Islet precursor cell (in vitro differentiated cells): ENCODE measurements at regions not wholly inside any gene's neighbourhood (a gene's known extent, or its start where the extent isn't known, plus 50 kb on each side); places are given as distances from the start of the nearest gene placed in this dataset.
A peak's percentile ranks its signal among the peaks of the same experiment; 100 is the strongest.
"Not testable (repeated sequence)": the region's sequence is repeated elsewhere in the genome, so short reads cannot be mapped to it uniquely, and the experiment has no call there.

Source experiments
- DNase-seq: peaks from one replicate; pipeline ENCODE4 v3.0.0-alpha.2; 2018

DNA sequence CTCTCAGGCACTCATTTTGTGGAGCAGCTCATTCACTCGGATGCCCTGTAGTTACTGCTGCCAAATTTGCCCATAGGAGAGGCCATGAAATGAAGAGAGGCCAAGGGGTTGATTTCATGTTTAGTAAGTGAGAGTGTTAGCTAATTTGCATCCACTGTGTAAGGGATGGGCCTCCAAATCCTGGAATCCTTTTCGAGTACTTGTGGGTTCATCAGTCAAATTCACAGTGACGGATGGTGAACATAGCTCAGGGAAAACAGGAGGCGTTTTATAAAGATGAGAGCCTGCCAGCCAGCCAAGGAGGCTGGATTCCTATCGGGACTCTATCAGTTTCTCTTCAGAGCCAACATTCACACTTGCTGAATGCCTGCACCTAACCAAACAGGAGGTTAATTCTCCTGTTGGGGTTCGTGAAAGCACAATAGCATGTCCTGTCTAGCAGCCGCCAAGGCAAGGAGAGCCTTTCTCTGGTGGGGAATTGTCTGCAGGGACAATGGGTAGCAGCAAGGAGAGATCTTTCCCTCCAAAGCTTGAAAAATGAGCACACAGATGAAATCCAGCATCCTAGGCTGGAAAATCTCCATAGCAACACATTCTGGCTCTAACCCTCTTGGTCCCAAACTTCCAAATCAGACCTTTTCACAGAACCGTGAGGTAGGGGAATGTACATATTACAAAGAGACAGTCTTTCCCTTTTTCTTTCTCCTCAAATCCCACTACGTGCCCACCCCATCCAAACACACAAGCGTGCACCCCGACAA is 231.4 kb upstream of the ECI2 start:
- DNase-seq: peak; percentile 27

DNA sequence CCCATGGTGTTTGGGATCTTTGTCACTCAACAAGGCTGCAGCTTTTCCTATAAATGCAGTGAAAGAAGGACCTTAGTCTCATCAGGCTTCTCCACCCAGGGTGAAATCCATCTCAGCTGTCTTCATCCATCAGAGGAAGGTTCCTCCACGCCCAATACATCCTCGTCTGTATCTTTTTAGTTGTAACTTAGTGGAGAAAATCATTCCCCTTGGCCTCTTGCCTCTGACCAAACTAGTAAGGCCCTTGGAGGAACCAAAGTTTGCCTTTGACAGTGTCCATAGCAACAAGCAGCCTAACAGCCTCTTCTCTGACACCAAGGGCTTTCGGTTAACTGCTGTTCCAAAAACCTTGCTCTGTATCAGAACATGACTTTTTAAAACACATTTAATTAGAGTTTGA is 230.3 kb upstream of the ECI2 start:
- peak; percentile 16 for DNase-seq

DNA sequence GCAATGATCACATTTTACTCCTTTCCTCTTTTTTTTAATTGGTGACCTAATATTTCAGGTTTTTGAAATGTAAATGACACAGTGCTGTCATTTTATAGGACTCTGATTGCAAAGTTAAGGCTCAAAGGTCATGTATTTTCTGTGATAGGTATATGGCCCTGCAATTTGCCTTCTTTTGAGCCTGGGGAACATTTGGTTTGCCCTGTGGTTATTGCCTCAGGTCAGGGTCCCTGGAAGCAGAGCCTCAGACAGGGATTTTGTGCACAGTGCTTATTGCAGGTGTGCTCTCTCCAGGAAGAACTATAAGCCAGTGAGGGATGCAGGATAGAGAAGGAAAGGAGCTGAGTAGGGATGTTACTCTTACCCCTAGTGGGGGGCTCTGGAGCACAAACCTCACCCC is 229.3 kb upstream of the ECI2 start:
- no peak for DNase-seq

DNA sequence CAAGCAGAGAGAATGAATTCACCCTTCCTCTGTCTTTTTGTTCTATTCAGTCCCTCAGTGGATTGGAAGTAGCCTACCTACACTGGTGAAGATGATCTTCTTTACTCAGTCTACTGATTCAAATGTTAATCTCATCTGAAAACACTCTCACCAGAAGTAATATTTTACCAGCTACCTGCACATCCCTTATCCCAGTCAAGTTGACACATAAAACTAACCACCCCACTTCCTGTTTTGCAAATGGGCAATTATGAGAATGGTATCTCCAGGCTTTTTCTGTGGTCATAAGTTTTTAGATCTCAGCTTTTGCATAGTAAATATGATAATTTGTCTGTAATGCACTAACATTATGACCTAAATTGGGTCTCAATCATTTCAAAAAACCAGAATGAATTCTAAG is 228.8 kb upstream of the ECI2 start:
- no peak for DNase-seq

DNA sequence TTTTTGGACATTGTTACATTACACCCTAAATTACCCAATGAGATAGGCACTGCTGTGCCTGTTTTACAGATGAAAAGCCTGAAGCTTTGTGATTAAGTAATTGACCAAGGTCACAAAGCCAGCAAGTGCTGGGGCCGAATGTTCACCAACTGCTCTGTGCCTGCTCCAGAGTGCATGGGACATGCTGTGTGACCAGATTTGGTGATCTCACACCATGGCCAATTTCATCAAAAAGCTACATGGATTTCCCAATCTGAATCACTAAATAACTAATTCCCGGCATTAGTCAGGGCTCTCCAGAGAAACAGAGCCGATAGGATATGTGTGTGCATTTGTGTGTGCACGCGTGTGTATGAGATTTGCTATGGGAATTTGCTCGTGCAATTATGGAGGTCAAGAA is 228.3 kb upstream of the ECI2 start:
- DNase-seq: no peak

DNA sequence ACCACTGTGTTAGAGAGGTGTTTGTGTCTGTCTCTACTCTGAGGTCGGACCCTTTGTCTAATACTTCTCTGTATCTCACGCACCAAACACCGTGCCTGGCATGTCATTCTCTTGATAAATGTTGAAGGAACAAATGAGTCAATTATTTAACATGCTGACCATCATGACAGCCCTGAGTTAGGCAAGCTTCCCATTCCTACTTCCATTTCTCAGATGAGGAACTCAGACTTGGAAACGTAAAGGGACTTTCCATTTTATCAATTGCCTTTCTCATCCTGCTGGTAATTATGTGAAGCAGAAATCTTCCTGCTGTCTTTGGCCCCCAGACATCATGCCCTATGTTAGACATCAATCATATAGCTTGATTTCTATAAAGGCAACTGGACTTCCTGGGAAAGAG is 227.0 kb upstream of the ECI2 start:
- no peak for DNase-seq

DNA sequence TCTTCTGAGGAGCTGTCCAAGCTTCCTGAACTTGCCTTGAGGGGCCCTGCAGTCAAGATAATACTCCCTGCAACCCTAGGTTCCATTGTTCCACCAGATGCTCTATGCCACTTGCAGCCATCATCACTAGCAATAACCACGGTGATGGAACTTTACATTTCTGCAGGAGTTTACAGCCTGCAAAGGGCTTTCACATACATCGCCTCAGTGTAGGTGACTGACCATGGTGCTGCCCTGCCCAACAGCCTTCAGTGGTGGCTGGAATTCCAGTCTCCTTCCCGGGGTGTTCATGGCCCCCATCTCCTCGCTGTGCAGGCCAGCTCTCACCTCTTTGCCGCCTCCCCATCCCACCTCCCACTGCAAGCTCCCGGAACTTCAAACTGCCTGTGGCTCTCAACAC is 225.5 kb upstream of the ECI2 start:
- no peak for DNase-seq

DNA sequence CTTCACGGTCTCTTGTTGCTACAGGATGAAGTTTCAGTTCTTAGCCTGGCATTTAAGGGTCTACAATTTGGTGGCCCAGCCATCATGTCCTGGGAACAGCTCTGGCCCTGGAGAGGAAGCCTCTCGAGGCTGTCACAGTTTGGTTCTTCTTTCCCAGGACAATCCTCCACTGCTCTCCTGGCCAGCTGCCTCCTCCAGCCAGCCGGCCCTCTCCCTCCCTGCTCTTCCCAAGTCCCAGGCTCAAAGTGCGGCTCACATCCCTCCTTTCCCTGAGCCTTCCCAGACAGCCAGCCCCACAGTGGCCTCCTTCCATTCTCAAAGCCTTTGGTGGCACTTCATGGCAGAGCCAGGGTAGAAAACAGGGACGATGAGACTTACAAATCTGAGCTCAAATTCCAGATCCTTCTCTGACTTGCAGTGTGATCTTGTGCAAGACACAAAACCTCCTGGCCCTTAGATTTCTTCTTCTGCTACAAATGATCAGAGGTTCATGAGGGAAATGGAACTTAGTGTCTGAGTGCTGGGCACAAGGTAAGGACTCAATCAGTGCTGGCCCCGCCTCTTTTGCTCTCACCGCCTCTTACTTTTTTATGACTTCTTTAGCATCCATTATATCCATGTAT is 223.8 kb upstream of the ECI2 start:
- DNase-seq: peak; percentile 55

DNA sequence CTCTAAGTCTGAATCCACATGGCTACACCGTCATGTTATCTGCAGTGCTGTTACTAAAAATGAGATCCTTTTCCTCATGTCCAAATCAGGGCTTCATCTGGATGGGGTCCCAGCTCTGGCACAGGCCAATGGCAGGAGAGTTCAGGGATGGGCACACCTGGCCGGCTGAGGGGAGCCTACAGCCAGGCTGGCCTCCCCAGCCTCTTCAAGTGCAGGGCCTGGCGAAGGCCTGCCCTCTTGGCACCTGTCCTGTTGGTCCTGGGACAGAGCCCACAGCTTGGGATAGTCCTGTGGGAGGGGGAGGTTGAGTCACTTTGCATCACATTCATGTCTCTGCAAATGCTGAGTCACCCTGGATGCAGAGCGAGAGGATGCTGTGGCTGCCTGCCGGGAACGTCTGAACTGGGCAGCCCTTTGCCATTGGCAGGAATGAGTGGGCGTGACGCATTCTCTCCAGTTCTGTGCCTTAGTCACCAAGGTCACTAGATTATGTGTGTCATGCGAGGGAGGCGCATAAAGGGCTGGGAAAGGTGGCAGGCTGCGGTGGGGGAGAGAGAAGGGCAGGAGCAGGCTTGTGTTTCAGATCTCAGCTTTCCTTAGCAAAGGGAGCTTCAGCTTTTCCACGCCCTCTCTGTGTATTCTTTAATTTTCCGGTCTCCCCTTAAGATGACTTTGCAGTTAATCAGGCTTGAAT is 223.2 kb upstream of the ECI2 start:
- DNase-seq: peak; percentile 99

DNA sequence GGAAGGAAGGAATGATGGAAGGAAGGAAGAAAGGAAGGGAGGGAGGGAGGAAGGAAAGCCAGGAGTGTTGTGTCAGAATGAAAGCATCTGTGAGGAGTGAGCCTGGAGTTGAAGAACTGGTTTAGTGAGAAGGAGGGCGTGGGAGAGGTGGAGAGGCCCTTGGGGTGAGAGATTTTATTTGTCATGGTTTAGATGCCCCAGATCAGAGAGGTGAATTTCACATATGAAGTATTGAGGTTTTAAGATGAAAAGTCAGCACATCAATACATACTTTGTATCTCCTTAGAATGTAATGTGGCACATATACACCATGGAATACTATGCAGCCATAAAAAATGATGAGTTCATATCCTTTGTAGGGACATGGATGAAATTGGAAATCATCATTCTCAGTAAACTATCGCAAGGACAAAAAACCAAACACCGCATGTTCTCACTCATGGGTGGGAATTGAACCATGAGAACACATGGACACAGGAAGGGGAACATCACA is 222.3 kb upstream of the ECI2 start:
- DNase-seq: not testable (repeated sequence)

DNA sequence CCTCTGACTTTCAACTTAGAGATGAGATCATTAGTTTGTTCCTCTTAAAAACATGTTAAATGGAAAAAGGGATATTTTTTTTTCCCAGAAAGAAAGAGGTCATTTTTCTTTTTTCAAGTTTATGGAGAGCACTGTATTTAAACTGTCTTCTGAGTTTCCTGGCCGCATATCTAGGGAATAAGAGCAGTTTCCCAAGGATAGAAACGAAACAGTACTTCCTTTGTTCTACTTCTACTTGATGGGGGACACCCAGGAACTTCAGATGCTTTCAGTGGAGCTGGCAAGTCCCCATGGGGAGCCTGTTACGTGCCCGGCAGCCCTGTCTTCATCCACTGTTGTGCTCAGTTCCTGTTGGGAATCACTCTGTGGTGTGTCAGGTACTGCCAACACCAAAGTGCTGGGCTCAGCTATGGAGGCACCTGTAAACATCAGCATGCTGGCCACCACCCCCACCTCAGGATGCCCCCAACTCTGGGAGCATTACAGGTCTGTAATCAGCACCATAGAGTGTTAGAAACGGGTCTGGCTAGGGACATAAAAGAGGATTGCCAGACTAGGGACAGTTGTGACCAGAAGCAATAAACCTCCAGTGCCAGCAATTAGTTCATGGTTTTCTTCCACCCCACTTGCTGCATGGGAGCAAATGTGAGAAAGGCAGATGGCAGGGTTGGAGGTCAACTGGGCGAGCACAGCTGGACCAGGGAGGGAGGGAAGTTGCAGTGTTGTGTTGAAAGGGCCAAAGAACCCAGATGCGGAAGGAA is 221.7 kb upstream of the ECI2 start:
- peak; percentile 71 for DNase-seq

DNA sequence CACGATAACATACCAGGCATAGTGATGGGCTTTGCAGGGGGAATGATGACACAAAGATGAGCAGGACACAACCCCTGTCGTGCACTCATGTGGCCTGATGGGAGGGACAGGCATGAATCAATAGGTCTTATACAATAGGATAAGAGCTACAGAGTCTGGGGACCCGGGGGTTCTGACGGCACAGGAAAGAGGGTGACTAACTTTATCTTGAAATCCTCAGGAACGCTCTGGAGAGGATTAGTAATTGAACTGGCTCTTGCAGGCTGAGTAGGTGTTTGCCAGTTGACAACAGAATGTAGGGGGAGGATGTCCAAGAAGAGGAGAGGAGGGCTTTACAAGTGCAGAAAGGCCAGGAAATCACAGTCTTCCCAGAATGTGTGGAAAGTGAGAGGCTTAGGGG is 219.9 kb upstream of the ECI2 start:
- peak; percentile 60 for DNase-seq

DNA sequence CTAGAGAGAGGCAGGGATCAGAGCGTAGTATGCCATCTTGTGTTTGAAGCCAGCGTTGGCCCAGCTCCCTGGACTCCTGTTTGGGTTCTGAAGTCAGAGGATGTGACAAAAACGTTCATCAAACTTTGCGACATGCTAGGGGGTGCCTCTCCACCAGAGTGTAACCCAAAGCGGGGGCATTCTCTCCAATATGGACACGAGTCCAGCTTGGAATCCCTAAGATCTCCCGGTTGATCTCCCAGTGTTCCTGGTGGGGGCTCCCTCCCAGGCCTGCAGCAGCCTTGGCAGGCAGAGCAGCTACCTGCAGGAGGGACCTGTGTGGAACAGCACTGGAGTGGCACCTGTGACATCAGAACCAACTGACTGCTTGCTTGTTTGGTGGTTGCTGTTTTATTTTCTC is 218.8 kb upstream of the ECI2 start:
- peak; percentile 44 for DNase-seq

DNA sequence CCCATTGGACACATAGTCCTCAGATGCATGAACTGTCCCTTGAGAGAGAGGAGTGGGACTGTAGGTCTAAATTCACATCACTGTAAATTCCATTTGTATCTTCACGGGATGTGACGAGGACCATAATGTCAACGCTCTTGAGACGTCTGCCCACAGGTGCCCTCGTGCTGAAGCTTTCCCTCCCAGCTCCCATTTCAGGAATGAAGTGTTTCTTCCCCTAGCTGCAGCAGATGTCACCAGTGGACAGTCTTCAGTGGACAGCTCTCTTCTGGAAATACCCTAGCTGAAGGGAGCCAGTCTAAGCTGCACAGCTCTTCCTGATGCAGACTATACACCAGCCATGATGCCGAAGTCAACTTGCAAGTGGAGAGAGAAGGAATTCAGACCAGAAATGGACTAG is 217.4 kb upstream of the ECI2 start:
- peak; percentile 36 for DNase-seq

DNA sequence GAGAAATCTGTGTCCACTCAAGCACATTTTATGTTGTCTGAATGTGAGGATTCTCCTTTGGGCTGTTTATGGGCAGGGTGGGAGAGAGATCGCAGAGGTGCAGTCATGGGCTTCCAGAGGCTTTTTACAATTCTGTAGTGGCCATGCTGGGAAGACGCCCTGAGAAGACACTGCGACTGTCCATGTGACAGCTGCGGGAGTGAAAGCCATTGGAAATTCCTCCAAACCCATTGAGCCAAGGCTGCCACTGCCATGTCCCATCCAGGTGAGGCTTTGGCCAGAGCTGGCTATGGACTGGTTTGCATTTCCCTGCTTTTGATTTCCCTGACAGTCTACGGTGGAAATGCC is 216.9 kb upstream of the ECI2 start:
- no peak for DNase-seq

DNA sequence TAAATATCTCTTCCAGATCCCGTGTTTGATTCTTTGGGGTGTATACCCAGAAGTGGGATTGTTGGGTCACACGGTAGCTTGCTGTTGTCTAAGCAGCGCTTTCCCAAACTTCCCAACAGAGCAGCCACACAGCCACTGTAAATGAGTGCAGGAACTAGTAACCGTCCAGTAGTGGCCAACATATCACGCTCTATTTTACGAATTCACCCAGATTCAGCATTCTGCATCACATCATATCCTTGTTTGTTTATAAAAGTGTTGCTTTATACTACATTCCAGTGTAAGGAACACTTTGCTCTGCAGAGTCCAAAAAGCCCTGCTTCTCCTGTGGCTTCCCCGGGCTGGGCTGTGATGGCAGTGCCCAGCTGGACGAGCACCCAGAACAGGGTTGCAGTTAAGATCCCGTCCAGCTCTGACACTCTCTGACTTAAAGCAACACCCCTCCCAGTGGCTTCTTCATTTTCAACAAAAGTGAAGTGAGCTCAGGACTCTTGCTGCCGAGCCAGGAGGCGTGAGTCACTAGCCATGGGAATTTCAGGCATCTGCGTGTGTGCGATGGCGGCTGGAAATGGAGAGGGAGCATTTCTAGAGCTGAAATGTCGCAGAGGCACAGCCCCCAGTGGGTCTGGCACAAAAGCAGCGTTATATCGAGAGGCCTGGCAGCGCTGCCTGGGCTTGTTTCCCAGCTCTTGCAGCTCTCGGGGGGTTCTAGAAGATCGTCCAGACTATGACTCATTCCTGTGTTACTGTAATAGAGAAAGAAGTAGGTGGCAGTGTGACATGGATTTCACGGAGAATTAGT is 216.3 kb upstream of the ECI2 start:
- peak; percentile 98 for DNase-seq

DNA sequence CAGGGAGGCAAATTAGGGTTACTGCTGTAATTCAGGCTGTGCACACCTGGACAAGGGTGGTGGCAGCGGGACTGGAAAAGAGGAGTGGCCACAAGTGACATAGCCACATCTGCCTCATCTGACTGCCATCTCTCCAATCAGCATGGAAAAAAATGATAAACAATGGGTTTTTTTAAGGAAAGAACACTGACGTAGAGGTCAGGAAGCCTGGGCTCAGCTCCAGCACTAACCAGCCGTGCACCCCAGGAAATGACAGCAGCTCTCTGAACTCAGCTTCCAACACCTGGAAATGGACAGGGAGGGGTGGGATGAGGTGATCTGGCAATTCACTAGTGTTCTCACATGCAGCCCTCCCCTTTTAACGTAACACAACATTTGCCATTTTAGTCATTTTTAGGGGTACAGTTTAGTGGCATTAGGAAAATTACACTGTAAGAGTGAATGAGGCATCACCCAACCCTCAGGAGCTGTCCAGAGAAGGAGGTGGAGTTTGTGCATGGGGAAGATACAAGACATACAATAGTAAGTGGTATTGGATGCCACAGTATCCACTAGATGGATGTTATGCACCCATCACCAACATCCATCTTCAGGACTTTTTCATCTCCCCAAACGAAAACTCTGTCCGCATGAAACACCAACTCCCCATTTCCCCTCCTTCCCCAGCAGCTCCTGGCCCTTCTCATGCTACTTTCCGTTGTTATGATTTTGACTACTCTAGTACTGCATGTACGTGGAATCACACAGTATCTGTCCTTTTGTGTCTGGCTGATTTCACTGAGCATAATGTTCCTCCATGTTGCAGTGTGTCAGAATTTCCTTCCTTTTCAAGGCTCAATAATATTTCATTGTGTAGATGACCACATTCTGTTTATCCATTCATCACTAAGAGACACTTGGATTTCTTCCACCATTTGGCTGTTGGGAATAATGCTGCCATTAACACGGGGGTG is 215.5 kb upstream of the ECI2 start:
- DNase-seq: peak; percentile 34

DNA sequence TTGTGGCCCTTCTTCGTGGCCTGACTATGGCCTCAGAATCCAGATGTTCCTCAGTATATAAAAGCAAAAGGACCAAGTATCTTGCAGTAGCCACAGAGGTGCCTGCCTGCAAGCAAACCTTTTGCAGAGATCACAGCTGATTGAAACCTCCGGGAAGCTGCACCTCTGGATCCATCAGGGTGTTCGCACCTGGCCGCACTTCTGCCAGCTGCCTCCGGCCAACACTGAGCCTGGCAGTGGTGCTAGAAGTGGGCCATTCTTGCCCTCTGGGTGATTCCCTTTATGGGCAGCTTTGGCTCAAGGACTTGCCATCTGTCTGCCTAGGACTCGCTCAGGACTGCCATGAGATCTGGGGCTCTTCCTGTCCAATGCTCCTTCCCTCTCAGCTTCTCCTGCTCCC is 214.6 kb upstream of the ECI2 start:
- DNase-seq: peak; percentile 39

DNA sequence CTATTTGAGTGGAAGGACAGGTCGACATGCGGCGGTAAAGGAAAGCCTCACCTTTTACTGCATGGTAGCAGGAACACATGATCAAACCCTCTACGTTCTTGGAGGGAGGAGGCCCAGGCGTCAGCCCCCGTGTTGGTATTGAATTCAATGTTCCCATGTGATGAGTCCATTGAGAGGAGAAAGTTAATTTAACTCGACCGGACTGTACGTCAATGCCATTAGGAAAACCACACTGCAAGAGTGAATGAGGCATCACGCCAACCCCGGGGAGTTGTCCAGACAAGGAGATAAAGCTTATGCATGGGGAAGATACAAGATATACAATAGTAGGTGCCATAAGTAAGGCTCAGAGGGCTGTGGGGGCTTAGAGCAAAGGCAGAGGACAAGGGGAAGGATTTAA is 213.9 kb upstream of the ECI2 start:
- DNase-seq: peak; percentile 35

DNA sequence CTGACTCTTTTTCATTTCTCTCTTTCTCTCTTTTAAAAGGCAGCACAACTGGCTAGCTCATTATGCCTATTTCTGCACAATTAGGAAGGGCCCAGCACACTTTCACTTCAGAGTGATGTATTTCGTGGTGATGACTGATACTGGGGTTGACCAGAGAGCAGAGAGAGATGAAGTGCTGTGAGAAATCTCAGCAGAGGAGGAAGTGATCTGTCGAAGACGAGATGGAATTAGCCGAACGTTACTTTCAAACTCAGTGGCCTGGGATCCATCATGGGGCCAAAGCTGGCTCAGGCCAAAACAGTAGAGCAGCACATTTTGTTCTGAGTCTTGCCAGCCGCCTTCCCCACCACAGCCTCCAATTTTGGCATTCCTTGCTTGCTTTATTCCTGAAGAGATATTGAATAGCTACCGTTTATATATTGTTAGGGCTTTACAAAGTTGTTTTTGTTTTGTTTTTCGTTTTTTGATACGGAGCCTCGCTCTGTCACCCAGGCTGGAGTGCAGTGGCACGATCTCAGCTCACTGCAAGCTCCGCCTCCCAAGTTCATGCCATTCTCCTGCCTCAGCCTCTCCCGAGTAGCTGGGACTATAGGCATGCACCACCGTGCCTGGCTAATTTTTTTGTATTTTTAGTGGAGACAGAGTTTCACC is 213.2 kb upstream of the ECI2 start:
- peak; percentile 76 for DNase-seq

DNA sequence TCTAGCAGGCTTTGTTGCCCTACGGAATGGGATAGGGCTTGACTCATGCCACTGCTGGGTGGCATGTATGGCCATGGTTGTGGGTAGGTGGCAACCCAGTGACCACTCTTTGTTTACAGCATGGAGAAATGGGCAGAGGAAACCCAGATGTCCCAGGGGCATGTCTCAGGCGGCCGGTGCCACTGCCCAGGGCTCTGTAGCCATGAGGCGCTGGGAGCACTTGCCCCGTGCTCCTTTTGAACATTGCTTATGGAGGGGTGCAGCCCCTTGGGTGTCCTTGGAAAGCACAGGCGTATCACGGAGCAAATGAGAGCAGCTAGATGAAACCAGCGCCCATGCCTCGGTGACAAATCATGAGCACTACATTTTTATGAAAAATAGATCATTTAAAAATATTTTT is 212.5 kb upstream of the ECI2 start:
- peak; percentile 28 for DNase-seq
